ENCODE measurements at regions not wholly inside any gene's neighbourhood (a gene's known extent, or its start where the extent isn't known, plus 50 kb on each side); places are given as distances from the start of the nearest gene placed in this dataset.

- Histone ChIP-seq H3K36me3 (ENCODE audit: insufficient read depth, low read length) (no peaks in the 10 kb centered on the region), H4K20me1 (ENCODE audit: insufficient read depth, low read length) (no peaks in the 10 kb centered on the region), H3K9me3 (ENCODE audit: insufficient read depth, low read length, severe bottlenecking) (no peaks in the 10 kb centered on the region), H3K27ac (ENCODE audit: low read length) (no peak overlapping the region), H3K4me2 (ENCODE audit: insufficient read depth, low read length) (no peak overlapping the region), H3K27me3 (ENCODE audit: insufficient read depth, low read length, poor library complexity) (peaks cover 7% of the 10 kb centered on the region), H3K4me3 (ENCODE audit: low read depth in 1 of 2, low read length in 2 of 2) (no peak overlapping the region), H3K4me1 (ENCODE audit: insufficient read depth, low read length) (no peaks in the 10 kb centered on the region), H3K79me2 (ENCODE audit: insufficient read depth, low read length) (no peaks in the 10 kb centered on the region), H2AFZ (ENCODE audit: low read depth, low read length) (no peak overlapping the region), H3K9ac (ENCODE audit: low read depth, low read length) (no peak overlapping the region)
- DNase-seq = no peak
- TF ChIP-seq, protein P1, sequence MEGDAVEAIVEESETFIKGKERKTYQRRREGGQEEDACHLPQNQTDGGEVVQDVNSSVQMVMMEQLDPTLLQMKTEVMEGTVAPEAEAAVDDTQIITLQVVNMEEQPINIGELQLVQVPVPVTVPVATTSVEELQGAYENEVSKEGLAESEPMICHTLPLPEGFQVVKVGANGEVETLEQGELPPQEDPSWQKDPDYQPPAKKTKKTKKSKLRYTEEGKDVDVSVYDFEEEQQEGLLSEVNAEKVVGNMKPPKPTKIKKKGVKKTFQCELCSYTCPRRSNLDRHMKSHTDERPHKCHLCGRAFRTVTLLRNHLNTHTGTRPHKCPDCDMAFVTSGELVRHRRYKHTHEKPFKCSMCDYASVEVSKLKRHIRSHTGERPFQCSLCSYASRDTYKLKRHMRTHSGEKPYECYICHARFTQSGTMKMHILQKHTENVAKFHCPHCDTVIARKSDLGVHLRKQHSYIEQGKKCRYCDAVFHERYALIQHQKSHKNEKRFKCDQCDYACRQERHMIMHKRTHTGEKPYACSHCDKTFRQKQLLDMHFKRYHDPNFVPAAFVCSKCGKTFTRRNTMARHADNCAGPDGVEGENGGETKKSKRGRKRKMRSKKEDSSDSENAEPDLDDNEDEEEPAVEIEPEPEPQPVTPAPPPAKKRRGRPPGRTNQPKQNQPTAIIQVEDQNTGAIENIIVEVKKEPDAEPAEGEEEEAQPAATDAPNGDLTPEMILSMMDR (IDR thresholded peaks at IDR 0.05; ENCODE audit: borderline replicate concordance, extremely low read depth, low read length, poor library complexity, severe bottlenecking) = no peak
- no peak for TF ChIP-seq EZH2 (IDR thresholded peaks at IDR 0.05; ENCODE audit: borderline replicate concordance, low read depth, low read length, severe bottlenecking)
- no peak for ATAC-seq (ENCODE audit: insufficient read depth, low read depth)
These were observed 66.3 kb upstream of the COMTD1 start for GRCh38 chr10:75302029-75302428.

GRCh38 chr10:75297021-75297599 lies 61.4 kb upstream of the COMTD1 start:
- H3K4me2 ChIP-seq (ENCODE audit: insufficient read depth, low read length) = no peak overlapping the region
- no peak overlapping the region for H2AFZ ChIP-seq (ENCODE audit: low read depth, low read length)
- no peak overlapping the region for H3K4me3 ChIP-seq (ENCODE audit: low read depth in 1 of 2, low read length in 2 of 2)
- no peak overlapping the region for H3K9ac ChIP-seq (ENCODE audit: low read depth, low read length)
- H4K20me1 ChIP-seq (ENCODE audit: insufficient read depth, low read length) = no peaks in the 10 kb centered on the region
- no peaks in the 10 kb centered on the region for H3K36me3 ChIP-seq (ENCODE audit: insufficient read depth, low read length)
- DNase-seq = no peak
- no peak for ATAC-seq (ENCODE audit: insufficient read depth, low read depth)
- no peaks in the 10 kb centered on the region for H3K79me2 ChIP-seq (ENCODE audit: insufficient read depth, low read length)
- H3K9me3 ChIP-seq (ENCODE audit: insufficient read depth, low read length, severe bottlenecking) = no peaks in the 10 kb centered on the region
- TF ChIP-seq, protein P1 (IDR thresholded peaks at IDR 0.05; ENCODE audit: borderline replicate concordance, extremely low read depth, low read length, poor library complexity, severe bottlenecking) = no peak
- no peak for TF ChIP-seq EZH2 (IDR thresholded peaks at IDR 0.05; ENCODE audit: borderline replicate concordance, low read depth, low read length, severe bottlenecking)
- H3K27me3 ChIP-seq (ENCODE audit: insufficient read depth, low read length, poor library complexity) = peaks cover 47% of the 10 kb centered on the region
- H3K27ac ChIP-seq (ENCODE audit: low read length) = no peak overlapping the region
- peaks cover 17% of the 10 kb centered on the region for H3K4me1 ChIP-seq (ENCODE audit: insufficient read depth, low read length)

DNA sequence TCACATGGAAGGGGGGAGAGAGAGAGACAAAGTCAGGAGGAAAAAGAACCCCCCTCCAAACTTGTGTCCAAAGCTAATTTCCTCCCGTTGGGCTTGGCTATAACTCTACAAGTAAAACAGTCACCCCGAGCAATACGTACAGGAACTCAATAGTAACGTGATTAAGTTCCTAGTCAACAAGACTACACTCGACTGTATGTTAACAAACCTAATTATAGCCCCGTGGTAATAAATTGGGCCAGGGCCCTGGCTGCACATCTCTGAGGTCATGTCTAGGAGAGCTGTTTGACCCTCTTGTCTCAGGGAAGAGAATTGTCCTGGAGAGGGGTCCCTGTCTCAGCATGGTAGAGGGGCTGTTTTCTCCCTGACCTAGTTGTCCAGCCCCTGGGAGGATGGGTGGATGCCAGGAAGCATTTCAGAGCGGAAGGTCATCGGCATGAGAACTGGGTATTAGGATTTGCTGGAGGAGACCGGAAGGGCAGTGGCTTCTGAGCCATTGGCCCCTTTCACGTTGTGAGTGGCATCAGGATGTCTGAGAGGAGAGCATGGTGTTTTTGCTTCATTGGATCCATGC lies 60.2 kb upstream of the COMTD1 start:
- H3K9ac ChIP-seq (ENCODE audit: low read depth, low read length) = peak overlapping the region; percentile 52; the same call in 1 of the 2 replicates
- DNase-seq (no peak), ATAC-seq (ENCODE audit: insufficient read depth, low read depth) (no peak)
- TF ChIP-seq, protein P1 (IDR thresholded peaks at IDR 0.05; ENCODE audit: borderline replicate concordance, extremely low read depth, low read length, poor library complexity, severe bottlenecking) = no peak
- no peak for TF ChIP-seq EZH2 (IDR thresholded peaks at IDR 0.05; ENCODE audit: borderline replicate concordance, low read depth, low read length, severe bottlenecking)
- no peaks in the 10 kb centered on the region for H3K79me2 ChIP-seq (ENCODE audit: insufficient read depth, low read length)
- H3K4me1 ChIP-seq (ENCODE audit: insufficient read depth, low read length) = peaks cover 17% of the 10 kb centered on the region
- H3K27ac ChIP-seq (ENCODE audit: low read length) = no peak overlapping the region
- no peaks in the 10 kb centered on the region for H3K9me3 ChIP-seq (ENCODE audit: insufficient read depth, low read length, severe bottlenecking)
- H3K4me2 ChIP-seq (ENCODE audit: insufficient read depth, low read length) = peak overlapping the region; percentile 80
- peaks cover 47% of the 10 kb centered on the region for H3K27me3 ChIP-seq (ENCODE audit: insufficient read depth, low read length, poor library complexity)
- H3K36me3 ChIP-seq (ENCODE audit: insufficient read depth, low read length) = no peaks in the 10 kb centered on the region
- no peak overlapping the region; the same call in 1 of the 2 replicates for H2AFZ ChIP-seq (ENCODE audit: low read depth, low read length)
- H3K4me3 ChIP-seq (ENCODE audit: low read depth in 1 of 2, low read length in 2 of 2) = peak overlapping the region in 1 of 2 experiments; percentile 53; a peak in 2 of 4 replicates
- H4K20me1 ChIP-seq (ENCODE audit: insufficient read depth, low read length) = no peaks in the 10 kb centered on the region

Measured in DND-41 (cell line).